Keratinocyte (primary cell): ENCODE measurements at regions not wholly inside any gene's neighbourhood (a gene's known extent, or its start where the extent isn't known, plus 50 kb on each side); places are given as distances from the start of the nearest gene placed in this dataset.

Experiments
- CTCF ChIP-seq, 3 experiments: IDR thresholded peaks in 1 of 3; conservative IDR thresholded peaks in 1 of 3; optimal IDR thresholded peaks in 1 of 3; 2 replicates in 2 of 3; 3 replicates in 1 of 3; pipeline versions ENCODE3 to v1.5.1; 2011; ENCODE audit warnings: low read length in 3 of 3, mild to moderate bottlenecking in 3 of 3, moderate library complexity in 2 of 3, control low read depth in 1 of 3, inconsistent platforms in 1 of 3; ENCODE audit not compliant: insufficient read depth in 2 of 3; ENCODE audit errors: extremely low read depth in 1 of 3
- EZH2 ChIP-seq: IDR thresholded peaks from one replicate; pipeline ENCODE4 v1.6.1; 2012; ENCODE audit warnings: inconsistent platforms, mild to moderate bottlenecking, low read length, moderate library complexity

- no peak for TF ChIP-seq CTCF (optimal IDR thresholded peaks at IDR 0.05 in 1 of 3, IDR thresholded peaks at IDR 0.05 in 1 of 3, conservative IDR thresholded peaks at IDR 0.05 in 1 of 3; ENCODE audit: extremely low read depth in 1 of 3, insufficient read depth in 2 of 3, low read length in 3 of 3)
- no peak for TF ChIP-seq EZH2
Observed at GRCh38 chr2:176392249-176392648, 123.0 kb downstream of the MTX2 start.
